Nucleus accumbens (tissue), 56 donors: ENCODE measurements at regions not wholly inside any gene's neighbourhood (a gene's known extent, or its start where the extent isn't known, plus 50 kb on each side); places are given as distances from the start of the nearest gene placed in this dataset.
"Not testable (repeated sequence)": the region's sequence is repeated elsewhere in the genome, so short reads cannot be mapped to it uniquely, and the experiment has no call there.

Experiments used
- DNase-seq, 56 donors: peaks; one replicate each; lab custom pipeline; 2025; lab: John Stamatoyannopoulos, UW

DNA sequence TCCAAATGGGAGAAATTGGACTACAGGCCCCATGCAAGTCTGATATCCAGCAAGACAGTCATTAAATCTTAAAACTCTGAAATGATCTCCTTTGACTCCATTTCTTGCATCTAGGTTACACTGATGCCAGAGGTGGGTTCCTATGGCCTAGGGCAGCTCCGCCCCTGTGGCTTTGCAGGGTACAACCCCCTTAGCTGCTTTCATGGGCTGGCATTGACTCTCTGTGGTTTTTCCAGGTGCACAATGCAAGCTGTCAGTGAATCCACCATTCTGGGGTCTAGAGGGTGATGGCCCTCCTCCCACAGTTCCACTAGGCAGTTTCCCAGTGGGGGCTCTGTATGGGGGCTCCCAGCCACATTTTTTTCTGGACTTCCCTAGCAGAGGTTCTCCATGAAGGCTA lies 228.5 kb upstream of the ADAMTS3 start:
- DNase-seq, result no peak

DNA sequence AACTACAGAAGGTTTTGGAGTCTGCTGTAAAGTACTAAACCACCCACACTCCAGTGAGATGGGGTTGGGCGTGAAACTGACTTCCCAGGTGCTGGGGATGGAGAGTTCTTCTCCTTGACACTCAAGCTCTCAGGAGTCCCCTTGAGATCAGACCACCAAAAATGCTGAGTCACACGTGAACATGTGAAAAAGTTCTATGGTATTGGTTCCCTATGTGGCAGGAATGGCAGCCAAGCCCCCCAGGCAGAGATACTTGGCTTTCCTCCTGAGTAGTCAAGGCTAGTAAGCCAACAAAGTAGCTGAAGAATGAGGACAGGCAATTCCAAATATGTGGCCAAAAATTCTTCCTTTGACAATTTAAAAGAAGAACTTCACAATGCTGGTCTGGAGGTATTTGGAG lies 222.0 kb upstream of the ADAMTS3 start:
- no peak for DNase-seq

DNA sequence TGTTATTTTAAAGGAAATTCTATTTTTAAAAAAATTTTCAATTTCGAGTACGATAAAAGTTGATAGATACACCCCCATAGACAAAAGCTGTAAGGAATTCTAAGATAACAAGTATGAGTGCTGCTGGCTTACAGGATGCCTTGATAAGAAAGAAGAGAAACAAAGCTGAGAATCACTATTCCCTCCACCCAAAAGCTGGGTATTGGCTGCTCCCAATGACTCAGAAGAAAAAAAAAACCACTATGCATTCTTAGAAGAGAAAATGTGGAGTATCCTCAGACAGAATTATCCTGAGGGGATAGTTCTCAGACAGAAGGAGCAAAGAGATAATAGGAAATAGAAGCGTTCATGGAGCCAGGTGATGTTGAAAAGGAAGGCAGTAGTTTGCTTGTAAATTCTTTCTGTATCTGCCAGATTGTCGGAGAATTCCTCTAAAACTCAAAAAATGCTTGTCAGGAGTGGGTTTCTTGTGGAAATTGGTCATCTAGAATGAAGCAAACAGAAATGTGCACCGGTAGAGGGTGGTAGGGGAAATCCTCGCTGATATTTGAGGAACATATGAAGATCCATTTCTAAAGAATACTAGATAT lies 217.5 kb upstream of the ADAMTS3 start:
- DNase-seq, result no peak

DNA sequence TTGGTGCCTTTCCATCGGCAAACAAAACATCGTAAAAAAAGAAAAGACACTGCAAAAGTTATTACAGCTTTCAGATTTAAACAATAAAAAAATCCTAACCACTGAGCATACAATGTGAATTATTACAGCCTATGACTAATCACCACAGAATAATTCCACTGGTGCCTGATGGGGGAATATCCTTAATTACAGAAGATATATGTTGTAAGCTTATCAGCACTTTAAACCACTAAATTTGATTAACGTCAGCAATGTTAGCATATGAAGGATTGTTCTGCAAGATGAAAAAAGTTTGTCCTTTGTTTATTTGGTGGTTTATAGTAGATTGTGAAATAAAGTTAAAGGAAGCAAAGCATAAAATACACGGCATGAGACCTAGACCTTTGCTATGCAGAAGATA lies 210.2 kb upstream of the ADAMTS3 start:
- no peak for DNase-seq

DNA sequence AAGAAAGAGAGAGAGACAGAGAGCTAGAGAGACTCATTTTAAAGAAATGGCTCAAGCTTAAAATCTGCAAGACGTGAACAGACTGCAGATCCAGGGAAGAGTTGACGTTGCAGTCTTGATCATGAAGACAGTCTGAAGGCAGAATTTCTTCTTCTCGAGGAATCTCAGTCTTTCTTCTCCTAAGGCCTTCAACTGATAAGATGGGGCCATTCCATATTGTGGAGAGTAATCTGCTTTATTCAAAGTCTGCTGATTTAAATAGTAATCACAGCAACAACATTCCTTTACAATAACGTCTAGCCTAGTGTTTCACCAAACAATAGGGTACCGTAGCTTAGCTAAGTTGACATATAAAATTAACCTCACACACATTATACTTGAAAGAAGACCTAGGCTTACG lies 208.4 kb upstream of the ADAMTS3 start:
- no peak for DNase-seq

DNA sequence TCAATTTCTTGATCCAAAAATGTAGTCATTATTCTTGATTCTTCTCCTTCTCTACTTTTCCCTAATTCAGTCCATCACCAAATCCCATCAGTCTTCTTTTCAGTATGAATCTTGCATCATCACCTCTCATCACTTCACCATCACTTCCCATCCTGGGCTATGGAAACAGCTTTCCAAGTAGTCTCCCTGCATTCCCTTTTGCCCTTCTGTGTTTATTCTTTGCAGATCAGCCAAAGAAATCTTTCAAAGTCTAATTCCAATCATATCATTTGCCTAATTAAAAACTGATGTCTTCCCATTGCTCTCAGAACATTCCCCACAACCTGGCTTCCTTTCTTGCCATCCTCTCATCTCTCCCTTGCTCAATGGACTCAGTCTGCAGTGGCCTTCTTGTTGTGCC lies 201.7 kb upstream of the ADAMTS3 start:
- DNase-seq, result no peak

DNA sequence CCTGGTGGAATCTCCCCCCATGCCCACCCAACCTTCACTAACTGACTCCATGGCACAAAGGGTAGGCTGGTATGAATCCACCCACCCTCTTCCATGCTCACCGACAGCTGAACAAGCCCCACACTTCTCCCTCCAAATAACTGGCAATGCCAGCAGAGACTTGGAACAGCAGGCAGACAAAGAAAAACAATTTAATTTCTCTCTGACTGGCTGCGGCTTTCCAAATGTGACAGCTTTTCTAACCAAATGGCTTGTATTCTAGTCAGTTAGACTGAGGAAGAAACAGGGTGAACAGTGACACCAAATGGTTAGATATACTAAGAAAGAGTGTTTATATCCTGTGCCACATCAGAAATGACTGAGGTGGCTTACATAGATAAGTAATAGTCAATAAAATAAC lies 199.3 kb upstream of the ADAMTS3 start:
- DNase-seq, result no peak

DNA sequence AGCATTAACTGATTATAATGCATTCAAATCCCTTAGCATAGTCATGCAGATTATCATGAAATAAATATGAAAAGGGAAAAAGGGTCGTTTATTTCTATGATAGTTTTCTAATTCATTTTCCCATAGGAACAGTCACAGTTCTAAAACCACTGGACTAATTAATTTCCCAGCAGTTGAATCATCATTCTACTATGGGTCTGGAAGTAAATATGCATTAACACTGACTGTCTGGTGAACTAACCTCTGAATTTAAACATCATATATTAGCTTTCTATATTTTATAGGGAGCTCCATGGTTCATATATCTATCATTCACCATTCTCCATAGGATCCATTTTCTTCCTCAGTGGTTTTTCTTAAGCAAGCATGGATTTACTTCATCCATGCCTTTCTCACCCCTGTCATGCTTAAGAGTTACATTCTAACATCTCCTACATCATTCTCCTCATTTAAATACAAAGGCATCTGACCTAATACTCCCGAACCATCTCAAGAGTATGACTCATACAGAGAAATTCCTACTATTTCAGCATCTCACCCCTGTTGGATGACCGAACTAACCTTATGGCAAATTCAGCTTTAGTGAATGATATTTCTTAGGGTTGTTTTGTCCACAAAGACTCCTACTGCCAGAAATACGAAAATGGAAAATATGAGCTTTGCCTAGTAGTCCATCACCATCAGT lies 198.7 kb upstream of the ADAMTS3 start:
- no peak for DNase-seq

DNA sequence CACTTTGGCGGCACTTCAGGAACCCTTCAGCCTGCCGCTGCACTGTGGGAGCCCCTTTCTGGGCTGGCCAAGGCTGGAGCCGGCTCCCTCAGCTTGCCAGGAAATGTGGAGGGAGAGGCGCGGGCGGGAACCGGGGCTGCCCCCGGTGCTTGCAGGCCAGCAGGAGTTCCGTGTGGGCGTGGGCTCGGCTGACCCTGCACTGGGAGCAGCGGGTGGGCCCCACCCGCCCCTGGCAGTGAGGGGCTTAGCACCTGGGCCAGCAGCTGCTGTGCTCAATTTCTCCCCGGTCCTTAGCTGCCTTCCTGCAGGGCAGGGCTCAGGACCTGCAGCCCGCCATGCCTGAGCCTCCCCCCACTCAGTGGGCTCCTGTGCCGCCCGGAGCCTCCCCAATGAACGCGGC lies 196.8 kb upstream of the ADAMTS3 start:
- not testable (repeated sequence) for DNase-seq

DNA sequence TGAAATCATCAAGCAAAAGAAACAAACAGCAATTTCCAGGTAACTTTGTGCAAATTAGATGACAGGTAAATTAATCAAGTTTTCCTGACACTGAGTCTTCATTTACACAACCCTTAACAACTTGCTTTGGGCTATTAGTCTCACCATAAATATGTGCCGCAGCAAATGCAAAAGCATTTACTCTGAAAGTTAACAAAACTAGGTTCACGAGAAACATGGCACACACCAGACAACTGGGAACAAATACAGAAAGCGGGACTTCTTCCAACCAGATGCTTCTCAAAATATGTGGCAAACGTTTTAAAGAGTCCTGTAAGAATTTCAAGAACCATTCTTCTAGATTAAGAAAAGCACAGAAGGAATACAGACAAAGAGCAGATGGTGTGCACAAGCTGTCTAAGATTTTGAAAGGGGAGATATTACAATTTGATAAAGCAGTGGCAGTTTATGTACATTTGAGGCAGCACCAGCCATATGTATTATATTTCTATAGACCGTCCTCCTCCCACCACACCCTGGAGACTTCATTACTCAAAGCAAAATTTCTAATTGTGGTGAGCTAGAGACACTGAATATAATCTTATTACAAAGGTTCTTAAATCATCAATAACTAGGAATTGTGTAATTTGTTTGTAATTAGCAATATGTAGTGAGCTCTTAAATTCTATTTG lies 192.5 kb upstream of the ADAMTS3 start:
- no peak for DNase-seq

DNA sequence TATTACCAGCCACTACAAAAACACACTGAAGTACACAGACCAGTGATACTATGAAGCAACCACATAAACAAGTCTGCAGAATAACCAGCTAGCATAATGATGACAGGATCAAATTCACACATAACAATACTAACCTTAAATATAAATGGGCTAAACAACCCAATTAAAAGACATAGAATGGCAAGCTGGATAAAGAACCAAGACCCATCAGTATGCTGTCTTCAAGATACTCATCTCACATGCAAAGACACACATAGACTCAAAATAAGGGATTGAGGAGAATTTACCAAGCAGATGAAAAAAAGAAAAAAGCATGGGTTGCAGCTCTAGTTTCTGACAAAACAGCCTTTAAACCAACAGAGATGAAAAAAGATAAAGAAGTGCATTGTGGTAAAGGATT lies 184.4 kb upstream of the ADAMTS3 start:
- not testable (repeated sequence) for DNase-seq

DNA sequence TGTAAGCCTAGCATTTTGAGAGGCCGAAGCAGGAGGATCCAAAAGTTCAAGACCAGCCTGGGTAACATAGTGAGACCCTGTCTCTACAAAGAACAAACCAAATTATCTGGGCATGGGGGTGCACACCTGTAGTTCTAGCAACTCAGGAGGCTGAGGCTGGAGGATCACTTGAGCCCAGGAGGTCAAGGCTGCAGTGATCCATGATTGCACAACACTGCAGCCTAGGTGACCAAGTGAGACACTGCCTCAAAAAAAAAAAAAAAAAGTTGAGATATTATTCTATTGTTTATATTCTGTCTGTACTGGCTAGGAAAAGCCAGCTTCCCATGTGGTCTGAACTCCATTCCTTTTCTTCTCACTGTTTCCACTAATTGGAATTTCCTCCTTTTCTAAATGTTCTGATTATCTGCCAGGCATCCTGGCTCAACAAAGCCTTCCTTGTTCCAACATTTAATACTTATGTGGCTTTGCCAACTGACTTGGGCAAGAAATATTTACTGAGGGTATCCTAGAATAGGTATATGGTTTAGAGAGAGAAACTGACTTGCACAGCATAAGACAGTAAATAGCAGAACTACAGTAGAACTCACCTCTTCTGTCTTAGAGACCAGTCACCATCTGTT lies 175.2 kb upstream of the ADAMTS3 start:
- DNase-seq, result no peak

DNA sequence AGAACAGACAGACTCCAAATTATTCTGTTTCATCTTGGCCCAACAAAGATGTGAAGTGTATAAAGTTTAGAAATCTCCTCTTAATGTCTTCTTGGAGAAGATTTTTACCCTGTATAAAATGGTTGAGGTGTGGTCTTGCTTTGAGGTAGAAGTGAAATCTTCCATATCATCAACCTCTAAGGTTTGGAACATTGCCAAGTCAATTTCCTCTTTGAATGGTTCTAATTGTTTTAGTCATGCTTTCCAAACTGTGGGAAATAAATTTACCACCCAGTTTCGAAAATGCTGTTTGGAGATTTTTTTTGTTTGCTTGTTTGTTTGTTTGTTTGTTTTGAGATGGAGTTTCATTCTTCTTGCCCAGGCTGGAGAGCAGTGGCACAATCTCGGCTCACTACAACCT lies 174.1 kb upstream of the ADAMTS3 start:
- no peak for DNase-seq

DNA sequence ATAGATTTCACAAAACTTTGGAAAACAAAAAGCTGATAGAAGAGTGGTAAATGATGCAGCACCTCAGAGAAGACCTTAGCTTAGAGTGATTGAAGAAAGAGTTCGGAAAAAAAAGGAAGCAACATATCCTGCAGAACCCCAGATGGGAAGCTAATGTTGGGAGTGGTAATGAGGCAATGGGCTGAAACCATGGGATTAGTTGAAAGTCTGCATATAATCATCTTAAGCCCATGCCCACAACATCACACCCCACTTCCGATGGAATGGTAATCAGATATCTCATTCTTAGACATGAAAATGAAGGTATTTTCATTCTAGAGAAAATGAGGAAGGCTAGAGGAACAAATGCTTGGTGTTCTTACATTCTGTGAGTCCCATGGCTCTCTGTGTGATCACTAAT lies 146.3 kb upstream of the ADAMTS3 start:
- no peak for DNase-seq

DNA sequence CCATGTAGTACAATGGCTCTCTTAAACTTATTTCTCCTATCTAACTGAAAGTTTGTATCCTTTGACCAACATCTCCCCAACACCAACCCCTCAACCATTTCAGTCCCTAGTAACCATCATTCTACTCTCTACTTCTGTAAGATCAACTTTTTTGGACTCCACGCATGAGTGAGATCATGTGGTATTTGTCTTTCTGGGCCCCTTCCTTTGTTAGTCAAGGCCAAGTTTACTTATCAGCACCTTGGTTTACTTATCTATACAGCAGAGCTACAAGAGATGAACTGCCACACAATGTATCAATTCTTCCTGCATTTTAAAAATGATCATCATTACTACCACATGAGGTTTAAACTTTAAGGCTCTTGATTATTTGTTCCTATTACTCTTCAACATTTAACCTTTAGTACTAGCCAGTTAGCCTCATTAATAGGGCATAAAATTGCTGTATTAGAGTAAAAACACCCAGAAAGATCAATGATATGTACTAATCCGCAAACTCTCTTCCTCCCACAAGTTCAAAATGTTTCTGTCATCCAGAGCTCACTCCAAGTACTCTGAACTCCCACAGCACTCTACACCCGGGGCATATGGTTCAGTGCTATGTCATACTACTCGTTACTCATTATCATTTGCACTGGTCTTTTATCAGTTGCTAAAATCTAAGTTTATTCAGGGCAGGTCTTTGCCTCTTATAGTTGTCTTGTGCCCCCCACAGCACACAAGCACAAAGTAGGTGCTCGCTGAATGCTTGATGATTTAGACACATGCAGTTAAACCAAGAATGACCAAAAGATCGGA lies 145.7 kb upstream of the ADAMTS3 start:
- no peak for DNase-seq

DNA sequence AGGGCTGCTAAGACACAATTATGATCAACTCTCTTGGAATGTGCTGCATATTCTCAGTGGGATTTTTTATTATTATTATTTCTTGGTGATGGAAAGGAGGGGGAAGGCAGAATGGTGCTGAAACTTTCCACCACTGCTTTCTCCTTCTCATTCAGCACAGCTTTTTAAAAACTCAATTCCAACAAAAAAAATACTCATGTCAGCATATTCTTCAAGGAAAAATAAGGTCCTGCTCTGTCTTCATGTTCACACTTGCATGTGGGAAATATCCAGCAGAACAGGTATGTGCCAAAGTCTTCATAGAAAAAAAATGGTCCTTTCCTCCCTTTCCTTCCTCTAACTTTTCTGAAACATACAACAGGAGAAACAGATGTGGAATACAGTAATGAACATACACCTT lies 144.0 kb upstream of the ADAMTS3 start:
- no peak for DNase-seq

DNA sequence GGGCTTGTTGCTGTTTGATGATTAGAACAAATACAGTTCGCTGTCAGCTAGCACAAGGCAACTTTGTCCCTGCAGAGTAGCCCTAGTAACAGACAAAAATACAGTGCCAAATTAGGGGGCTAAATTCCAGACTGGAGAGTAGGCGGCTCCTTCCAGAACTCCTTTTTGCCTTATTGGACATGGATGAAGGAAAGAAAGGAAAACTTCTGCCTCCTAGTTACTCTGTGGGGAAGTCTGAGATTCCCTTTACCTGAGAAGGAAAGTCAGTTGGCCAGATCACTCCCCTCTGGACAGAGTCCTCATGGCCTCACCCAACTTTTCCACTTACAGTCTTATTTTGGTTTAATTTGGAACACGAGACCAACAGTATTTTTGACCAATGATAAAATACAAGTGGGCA lies 140.5 kb upstream of the ADAMTS3 start:
- DNase-seq, result no peak

DNA sequence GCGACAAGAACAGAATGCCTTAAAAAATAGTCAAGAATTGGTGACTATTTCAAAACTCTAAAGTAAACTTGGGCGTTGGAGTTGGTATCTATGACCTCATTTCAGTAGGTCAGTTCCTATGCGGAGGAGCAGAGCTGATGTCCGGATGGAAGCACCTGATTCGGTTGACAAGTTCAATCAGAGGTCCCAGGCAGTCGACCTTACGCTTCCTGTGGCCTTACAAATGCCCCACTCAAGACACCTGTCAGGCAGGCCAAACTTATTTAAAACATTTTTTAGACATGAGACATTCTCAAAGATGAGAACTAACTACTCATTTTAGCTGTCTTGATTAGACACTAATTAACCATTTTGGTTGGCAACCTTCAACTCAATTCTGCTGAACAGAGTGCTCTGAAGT lies 137.7 kb upstream of the ADAMTS3 start:
- no peak for DNase-seq

DNA sequence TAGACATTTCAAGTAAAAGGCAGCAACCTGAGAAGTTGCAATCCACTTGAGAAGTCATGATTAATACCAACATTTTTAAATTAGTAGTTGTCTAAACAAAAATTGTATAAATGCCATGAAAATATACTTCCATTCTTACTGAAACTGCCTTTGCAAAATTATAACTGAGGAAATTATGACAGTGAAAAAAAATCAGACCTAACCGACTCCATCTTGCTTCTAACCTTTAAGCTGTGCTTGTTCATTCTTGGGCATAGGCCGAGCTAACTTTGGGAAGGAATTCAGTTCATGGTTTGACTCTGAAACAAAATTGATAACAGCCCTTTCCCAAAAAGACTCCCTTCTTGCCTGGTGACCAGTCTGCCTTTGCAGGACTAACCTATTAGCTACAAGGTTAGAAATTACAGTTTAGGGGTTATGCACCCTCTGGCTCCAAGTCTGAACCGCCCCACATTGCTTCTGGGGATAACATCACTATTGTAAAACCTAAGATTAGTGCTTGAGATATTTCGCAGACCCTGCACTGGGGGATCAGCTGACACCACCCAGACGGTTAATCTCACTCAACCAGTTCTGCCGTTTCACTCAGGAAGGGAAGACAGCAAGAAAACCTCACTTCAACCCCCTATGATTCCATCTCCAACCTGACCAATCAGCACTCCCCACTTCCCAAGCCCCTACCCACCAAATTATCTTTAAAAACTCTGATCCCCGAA lies 136.1 kb upstream of the ADAMTS3 start:
- DNase-seq, result not testable (repeated sequence)

DNA sequence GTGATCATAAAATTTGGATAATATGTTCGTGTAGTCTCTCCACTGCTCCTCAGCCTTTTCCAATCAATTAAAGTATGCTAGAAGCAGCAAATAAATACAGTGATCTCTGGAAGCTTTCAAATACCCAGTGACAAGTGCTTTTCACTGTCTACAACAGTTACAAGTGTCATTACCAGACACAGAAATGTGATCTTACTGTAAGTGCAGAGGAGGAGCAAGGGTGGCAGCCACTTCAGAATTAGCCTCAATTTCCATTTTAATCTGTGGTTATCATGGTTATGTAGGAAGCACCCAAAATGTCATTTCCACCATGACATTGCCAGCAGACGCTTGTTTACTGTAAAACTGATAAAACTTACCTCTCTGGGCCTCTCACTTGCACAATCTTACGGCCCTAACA lies 133.9 kb upstream of the ADAMTS3 start:
- DNase-seq, result no peak
